GM18867 (cell line): ENCODE measurements at regions not wholly inside any gene's neighbourhood (a gene's known extent, or its start where the extent isn't known, plus 50 kb on each side); places are given as distances from the start of the nearest gene placed in this dataset.
"Not testable (repeated sequence)": the region's sequence is repeated elsewhere in the genome, so short reads cannot be mapped to it uniquely, and the experiment has no call there.

Experiments
- ATAC-seq: cut with Tn5 transposase; IDR thresholded peaks from one replicate; pipeline ENCODE4 v1.9.1; 2021; ENCODE audit warnings: mild to moderate bottlenecking, moderate library complexity; ENCODE audit not compliant: unreplicated experiment

DNA sequence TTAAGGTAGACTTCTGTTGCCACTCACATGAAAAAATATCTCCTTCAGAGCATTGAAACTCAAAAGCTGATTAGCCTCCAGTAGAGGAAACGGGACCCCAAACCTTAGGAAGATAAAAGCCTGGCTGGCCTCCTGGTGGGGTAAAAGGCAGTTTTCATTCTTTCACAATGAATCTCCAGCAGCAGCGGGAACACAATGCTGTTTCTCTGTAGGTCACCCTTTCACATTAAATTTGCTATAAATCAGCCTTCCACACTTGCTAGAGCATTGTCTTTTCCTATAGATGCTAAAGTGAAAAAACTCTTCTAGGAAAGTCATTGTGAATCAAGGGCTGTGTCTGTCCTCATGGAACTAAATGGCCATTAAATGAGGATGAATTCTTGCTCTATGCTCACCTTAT, 207.3 kb upstream of the MAGEB2 start:
- ATAC-seq = no peak

- no peak for ATAC-seq
These were observed 204.9 kb upstream of the MAGEB2 start for GRCh38 chrX:30010471-30010870.

DNA sequence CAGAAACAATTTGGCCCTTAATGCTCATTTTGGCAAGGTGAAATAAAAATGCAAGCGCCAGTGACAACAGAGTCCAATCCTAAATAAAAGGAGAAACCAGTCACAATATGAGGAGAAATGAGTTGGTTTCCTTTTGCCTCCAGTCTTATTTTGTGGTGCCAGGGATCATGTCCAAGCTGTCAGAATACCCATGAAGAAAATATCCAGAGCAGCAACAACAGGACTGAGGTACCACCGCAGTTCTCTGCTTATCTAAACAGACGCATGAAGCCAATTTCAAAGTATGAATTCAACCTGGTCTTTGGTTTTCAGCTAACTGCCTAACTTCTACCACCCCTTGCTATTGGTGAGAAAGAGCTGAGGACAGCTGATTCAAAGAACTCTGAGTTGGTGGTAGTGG, 199.9 kb upstream of the MAGEB2 start:
- no peak for ATAC-seq

- no peak for ATAC-seq
These were observed 187.7 kb upstream of the MAGEB2 start for GRCh38 chrX:30027636-30028035.

- ATAC-seq = not testable (repeated sequence)
These were observed 179.0 kb upstream of the MAGEB2 start for GRCh38 chrX:30036406-30036805.

DNA sequence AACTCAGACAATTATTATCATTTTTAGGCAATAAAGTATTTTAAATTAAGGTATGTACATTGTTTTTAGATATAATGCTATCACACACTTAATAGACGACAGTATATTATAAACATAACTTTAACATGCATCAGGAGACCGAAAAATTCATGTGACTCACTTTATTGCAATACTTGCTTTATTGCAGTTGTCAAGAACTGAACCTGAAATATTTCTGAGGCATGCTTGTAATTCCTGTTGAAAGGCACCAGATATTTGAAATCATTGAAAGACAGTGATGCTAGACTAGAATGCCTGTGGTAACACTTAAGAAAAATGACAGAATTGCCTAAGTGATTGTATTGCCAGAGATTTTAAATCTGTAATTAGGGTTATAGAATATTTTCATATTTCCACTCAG, 175.6 kb upstream of the MAGEB2 start:
- no peak for ATAC-seq

- ATAC-seq = peak; percentile 78
These were observed 154.6 kb upstream of the MAGEB2 start for GRCh38 chrX:30060718-30061117.

DNA sequence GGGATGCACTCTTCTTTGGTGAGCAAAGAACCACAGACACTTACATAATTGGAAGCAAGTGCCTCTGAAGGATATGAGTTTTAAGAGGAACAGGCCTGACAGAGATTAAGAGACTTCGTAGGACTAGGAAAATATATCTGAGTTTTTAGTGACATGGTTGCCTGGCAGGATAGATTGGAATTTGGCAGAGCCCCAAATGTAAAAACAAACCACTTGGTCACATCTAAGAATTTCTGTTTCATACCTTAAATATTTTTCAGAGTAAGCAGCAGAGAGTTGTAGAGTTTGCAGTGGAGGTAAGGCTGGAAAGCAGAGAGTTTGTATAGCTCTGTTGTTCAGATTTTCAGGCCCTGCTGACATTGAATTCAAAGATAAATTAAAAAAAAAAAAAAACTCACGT, 150.1 kb upstream of the MAGEB2 start:
- no peak for ATAC-seq

DNA sequence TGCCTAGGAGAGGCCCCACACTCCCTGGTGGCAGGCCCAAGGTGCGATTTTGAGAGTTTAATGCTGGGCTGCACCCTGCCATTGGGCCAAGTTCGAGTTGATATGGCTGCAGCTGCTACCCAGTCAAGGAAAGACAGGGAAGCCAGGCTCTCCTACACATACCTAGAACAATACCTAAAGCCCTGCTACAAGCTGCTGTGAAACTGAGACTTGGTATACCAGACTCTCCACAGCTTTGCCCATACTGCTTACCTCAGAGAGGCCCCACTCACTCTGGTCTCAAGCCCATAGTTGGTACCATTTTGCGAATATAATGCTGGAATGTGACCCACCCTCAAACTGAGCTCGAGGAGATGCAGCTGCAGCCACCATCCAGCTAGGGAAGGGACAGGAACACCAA, 147.7 kb upstream of the MAGEB2 start:
- ATAC-seq = no peak

GRCh38 chrX:30085571-30085970, 129.8 kb upstream of the MAGEB2 start:
- ATAC-seq = no peak

GRCh38 chrX:30111431-30111830, 103.9 kb upstream of the MAGEB2 start:
- no peak for ATAC-seq

GRCh38 chrX:30141966-30142365, 73.4 kb upstream of the MAGEB2 start:
- ATAC-seq = peak; percentile 87

GRCh38 chrX:30144221-30144620, 71.1 kb upstream of the MAGEB2 start:
- no peak for ATAC-seq

DNA sequence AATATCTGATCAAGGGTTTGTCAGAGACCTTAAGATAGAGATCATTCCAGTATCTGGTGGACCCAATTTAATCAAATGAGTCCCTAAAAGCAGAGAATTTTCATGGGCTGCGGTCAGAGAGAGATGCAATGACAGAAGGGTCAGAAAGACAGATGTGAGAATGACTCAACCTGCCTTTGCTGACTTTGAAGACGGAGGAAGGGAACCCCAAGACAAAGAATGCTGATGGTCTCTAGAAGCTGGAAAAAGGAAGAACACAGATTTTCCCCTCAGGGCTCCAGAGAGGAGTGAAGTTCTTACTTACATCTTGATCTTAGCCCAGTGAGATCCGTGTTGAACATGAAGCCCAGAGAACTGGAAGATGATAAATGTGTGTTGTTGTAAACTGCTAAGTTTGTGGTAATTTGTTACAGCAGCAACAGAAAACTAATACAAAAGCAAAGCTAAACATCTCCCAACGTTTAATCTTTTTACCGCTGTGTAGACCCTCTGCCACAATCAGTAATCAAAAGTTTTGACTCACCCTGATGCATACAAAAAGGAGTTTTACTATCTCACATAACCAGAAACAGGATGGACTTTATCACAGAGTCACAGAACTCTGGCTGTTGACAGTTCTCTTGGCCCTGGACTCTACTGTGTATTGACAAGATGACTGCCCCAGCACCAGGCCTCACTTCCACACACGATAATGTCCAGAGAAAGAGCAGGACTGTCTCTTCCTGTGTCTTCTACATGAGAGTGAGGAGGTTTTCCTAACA, 70.2 kb upstream of the MAGEB2 start:
- ATAC-seq = no peak

DNA sequence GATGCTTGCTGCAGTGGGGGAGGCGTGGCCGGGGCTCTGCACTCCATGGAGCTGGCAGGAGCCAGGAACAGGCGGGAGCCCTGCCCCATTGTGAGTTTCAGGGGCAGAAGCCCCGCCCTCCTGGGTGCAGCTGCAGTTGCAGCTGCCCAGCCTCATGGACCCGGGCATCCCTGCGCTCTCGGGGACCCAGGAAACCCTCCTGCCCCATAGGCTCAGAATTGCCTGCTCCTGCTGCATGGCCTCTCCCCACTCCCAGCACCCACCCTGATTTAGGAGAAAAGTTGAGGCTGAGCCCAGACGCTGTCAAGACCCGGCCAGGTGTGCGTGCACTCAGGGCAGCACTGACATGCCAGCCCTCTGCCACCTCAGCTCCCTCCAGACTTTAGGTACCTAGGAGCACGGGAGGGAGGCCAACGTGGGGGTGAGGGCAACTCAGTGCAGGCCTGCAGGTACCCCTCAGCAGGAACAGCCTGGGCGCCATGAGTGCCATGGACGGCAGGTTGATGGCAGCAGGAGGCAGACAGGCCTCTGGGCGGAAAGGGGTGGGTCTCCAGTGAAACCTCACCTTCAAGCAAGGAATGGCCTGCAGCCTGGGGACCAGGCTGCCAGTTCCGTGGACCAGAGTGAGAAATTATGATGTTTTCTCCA, 67.2 kb upstream of the MAGEB2 start:
- no peak for ATAC-seq

- not testable (repeated sequence) for ATAC-seq
These were observed 66.2 kb upstream of the MAGEB2 start for GRCh38 chrX:30149206-30149605.

DNA sequence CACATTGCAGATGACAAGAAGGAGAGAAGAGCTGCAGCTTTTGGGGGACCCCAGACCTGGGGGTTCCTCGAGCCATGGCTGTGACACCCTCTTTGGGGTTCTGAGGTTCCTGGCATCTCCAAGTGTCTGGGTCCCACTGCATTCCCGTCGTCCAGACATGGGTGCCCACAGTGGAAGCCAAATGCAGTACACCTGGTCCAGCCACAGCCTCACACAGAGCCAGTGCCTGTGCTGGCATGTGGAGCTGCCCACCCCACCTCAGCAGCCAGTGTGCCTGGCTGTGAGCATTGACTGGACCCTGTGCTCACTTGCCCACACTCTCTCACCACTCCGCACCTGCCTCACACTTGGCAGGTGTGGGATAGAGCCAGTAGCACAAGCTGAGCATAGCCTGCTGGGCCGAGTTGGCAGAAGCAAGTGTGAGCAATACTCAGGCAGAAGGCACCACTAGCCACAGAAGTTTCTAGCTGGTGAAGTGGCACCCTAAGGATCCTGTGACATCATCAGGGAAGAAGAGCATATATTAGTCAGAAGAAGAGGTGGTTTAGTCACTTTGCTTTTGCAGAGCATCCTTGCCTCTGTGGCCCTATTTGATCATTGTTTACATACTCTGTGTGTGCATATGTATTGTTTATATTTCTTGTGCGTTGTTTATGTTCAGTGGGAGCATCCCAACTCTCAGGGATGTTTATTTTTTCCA, 65.0 kb upstream of the MAGEB2 start:
- ATAC-seq = no peak

DNA sequence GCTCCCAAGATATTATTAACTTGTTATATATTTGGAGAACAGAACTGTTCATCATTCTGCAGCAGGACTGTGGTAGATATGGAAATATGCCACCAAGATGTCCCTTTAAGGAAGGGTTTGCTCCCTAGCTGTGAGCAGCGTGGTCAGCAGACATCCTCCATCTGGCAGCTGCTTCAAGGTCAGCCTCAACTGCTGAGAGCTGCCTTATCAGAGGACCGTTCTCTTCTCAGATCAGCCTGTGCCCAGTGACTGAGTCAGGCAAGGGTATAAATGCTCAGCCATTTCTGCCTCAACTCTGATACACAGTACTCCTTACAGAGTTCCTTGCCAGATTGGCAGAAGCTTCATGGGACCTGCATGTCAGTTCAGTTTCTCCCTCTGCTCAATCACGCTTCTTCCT, 63.4 kb upstream of the MAGEB2 start:
- ATAC-seq = no peak

DNA sequence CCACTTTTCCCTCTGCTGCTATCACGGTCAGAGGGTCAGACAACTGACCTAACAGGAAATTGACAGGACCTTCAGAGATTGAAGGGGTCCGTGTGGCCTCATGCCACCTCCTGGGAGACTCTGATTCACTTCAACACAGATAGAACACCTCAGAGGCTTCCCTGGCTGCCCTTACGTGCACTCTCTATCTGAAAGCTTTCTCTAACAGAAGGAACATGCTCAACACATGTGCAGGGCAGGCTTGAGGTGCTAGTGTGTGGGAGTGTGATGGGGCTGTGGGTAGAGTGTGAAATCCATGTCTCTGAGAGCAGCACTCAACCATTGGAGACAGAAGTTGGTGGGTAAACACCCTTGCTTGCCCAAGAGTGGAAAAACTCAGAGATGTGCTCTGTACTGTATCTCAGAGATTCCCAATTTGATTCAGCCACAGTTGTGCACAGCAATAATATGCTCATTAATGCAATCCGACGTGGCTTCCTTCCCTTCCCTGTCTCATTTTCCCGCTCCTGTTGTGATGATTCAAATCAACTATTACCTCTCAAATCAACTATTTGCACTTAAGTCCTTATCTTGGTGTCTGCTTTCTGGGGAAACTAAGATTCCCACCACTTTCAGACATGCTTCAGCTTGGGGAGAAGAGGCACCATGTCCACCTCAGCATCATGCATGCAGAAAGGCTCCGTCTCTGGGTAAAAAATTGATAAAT, 62.0 kb upstream of the MAGEB2 start:
- ATAC-seq = peak; percentile 76

DNA sequence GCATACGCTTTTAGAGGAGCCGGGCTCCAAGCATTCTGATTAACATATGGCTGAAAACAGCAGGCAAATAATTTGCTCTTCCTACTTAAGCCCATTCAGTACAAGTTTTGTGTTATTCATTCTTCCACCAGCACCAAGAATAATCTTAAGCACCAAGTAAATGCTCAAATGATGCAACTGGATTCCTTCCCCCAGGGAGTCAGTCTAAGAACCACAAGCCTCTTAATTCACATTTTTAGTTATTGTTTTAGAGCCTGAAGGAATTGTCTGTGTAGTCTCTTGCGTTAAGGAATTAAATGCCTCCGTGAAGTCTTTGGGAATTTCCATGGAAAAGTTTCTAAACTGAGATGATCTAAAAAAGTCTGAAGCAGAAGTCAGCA, 61.5 kb upstream of the MAGEB2 start:
- ATAC-seq = no peak

GRCh38 chrX:30156009-30156408, 59.4 kb upstream of the MAGEB2 start:
- no peak for ATAC-seq
